ENCODE measurements at regions not wholly inside any gene's neighbourhood (a gene's known extent, or its start where the extent isn't known, plus 50 kb on each side); places are given as distances from the start of the nearest gene placed in this dataset.
"Not testable (repeated sequence)": the region's sequence is repeated elsewhere in the genome, so short reads cannot be mapped to it uniquely, and the experiment has no call there.

DNA sequence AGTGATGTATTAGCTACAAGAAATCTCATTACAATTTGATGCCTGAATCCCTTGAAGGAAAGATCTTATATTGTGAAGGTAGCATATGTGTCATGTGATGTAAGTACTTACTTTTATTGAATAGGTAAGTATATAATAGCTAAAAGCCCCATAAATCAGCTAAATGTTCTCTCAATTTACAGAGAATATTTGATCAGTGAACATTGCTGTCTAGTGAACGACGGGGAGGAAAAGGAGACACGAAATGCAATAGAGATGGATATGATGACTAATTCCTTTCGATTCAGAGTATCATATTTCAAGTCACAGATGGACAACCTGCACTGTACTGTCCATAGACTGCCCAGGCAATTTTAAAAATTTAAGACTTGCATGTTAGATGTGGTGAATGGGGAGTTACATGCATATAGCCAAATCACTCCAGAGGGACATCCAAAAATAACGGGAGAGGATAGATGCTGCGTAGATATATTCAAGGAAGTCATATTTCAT, 462.1 kb upstream of the CDIN1 start:
- no peak for DNase-seq

DNA sequence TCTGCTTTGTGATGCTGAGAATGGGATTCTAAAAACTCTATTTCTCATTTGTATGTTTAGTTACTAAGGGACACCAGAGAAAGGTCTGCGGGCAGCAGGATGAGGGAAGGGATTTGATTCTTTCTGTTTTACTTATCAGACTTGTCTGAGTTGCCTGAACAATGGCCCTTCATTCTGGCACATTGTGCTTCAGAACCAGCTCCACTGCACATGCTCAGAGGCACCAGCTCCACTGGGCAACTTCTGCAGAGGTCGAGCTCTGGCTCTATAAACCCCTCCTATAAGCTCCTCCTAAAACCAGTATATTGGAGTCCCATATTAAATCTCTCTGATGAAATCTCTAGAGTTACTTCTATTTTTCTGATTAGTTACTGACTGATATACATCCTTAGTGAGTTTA, 453.2 kb upstream of the CDIN1 start:
- DNase-seq = no peak

DNA sequence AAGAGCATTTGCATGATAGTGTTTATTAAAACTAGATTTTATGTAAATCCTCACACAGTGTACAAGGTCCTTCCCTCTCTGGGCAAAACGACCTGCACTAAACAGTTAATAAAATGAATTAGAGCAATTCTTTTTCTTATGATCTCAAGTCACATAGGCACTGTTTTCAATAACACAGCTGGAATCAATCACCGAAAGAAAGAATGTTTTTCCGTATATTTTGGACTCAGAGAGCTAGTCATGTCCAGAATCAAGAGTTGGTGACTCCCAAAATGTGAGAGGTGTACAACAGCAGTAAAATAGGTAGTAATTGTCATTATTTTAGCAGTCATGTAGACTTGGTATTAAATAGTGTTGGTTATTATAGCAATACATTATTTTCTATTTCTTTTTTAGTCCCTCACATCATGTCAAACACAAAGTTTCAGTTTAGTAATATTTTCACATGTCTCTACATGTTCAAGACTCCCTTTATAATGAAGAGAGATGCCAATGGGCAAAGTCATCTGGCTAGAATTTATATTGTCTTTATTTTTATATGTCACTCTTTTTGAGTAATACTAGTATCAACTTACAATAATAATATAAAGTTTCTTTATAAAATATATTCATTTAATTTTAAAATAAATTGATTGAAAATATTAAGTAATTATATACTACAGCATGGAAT, 448.6 kb upstream of the CDIN1 start:
- no peak for DNase-seq

DNA sequence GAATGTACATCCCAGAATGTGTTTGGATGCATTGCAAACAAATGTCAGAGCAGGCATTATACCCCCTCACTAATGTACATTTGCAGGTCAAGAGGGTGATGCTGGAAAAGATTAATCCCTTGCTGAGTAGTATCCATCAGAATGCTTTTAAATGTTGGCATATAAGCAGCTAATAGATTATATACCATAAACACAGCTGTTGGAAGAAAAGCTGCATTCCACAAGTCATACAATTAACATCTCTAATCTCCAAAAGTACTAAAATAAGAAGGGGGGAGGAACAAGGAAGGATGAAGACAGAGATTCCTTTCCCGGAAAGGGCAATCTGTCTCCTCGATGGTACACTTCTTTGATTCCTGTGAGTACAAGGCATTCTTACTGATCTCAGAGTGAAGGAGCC, 445.7 kb upstream of the CDIN1 start:
- DNase-seq = no peak

DNA sequence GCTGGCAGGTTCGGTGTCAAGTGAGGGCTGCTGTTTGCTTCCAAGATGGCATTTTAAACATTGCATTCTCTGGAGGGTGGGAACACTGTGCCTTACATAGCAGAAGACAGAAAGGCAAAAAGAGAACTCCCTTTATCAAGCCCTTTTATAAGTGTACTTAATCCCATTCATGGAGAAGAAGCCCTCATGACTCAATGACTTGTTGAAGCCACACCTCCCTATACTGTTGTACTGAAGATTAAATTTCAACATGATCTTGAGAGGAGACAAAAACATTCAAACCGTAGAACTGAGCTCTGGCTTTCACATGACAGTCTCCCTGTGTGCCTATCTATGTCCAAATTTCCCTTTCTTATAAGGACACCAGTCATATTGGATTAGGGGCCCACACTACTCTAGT, 443.4 kb upstream of the CDIN1 start:
- DNase-seq = no peak

DNA sequence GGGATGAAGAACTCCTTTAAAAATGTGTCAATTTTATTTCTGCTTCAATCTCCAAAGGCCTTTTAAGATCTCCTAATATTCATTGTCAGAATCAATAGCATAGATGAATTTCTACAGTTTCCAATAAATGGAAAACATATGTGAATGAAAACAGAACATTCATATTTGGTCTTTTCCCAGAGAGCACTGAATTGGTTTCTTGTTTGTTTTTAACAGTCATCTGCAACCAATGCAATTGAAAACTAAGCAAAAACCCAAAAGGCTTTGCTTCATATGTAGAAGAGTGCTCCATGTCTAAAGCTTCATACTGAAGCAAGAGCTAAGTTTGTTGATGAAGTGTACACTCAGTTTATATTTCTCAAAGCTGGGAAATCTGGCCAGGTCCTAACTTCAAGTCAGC, 426.5 kb upstream of the CDIN1 start:
- DNase-seq = no peak

DNA sequence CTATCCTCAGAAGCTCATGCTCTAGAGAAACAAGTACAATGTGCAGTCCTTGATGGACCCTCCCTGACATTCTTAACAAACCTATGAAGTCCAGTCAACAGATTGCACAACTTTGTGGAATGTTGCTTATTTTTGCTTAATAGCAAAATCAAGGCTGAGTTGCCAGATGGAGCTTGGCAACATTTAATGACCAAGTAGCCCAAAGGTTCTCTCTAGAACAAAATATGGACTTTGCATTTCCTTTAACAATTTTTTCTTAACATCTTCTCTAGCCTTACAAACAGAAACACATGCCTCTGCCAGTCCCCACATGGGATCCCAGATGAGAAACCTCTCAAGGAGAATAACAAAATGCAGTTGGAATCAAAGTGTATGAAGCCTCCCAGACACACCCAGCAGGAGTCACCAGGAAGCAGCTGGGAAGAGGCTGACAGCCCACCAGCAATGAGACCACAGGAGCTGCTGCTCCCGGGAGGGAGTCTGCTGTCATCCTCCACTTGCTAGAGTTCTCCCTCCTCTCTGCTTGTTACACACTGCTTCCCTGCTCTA, 422.5 kb upstream of the CDIN1 start:
- DNase-seq = no peak

DNA sequence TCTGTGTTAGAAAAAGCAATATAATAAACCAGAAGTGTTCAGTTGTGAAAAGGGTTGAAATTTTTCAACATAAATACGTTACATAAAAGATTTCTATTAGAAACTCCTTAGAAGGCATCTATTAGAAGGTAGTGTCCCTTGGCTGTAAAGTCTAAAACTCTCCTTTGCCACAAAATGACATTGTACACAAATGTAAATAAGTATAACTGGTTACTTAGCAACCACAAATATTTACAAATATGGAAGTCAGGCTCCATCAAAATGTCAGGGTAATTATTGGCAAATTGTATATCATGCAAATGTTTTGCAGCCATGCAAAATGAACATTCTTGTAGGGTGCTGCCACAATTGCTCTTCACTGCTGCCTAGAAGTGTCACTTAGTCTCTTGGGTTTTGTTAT, 419.1 kb upstream of the CDIN1 start:
- DNase-seq = no peak

DNA sequence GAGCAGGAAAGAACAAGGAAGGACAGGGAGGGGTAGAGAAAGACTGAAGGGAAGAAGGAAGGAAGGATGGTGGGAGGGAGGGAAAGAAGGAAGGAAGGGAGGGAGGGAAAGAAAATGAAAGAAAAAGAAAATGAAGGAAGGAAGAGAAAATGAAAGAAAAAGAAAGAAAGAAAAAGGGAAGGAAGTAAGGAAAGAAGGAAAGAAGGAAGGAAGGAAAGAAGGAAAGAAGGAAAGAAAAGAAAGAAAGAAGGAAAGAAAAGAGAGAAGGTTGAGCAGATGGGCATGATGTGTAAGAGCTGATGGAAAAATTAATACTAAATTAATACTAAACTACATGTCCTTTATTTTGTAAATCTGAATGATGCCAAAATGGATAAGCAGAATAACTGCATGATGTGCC, 418.3 kb upstream of the CDIN1 start:
- no peak for DNase-seq

DNA sequence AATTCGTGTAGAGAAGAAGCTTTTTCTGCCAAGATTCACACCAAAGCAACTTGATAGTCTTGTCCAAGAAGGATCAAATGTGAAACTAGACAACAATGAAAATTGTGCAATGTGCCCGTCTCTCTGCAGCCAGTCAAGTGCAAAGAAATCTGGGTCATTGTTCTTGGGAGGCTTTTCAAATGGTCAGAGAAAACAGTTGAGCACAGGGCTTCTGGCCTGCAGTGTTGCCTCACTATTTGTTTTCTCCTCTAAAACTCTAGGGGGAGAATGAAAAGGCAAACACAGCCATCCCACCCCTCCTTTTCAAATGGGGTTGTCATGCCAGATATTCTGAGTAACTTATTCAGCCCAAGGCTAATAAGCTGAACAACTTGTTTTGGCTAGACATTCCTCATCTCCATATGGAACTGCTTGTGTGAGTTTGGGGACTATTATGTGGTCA, 417.6 kb upstream of the CDIN1 start:
- no peak for DNase-seq

DNA sequence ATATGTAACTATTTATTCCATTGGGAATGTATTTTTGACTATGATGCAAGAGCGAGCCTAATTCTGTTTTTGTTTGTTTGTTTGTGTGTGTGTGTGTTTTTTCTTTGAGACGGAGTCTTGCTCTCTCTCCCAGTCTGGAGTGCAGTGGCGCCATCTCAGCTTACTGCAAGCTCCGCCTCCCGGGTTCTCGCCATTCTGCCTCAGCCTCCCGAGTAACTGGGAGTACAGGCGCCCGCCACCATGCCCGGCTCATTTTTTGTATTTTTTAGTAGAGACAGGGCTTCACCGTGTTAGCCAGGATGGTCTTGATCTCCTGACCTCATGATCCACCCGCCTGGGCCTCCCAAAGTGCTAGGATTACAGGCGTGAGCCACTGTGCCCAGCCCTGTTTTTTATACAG, 415.4 kb upstream of the CDIN1 start:
- not testable (repeated sequence) for DNase-seq

DNA sequence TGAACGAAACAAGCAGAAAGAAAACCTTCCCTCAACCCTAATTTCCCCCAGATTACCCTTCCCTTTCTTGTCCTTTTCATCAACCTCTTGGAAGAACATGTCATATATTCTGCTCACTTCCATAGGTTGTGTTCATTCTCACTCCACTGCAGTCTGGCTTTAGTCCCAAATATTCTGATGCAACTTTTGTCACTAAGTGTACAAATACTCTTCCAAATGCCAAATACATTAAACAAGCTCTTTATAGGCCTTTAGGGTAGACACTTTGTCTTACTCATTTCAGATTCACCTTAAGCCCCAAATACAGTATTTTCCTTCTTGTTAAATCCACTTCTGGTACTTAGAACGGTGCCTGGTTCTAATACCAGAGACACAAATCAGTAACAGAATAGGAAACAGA, 406.5 kb upstream of the CDIN1 start:
- no peak for DNase-seq

DNA sequence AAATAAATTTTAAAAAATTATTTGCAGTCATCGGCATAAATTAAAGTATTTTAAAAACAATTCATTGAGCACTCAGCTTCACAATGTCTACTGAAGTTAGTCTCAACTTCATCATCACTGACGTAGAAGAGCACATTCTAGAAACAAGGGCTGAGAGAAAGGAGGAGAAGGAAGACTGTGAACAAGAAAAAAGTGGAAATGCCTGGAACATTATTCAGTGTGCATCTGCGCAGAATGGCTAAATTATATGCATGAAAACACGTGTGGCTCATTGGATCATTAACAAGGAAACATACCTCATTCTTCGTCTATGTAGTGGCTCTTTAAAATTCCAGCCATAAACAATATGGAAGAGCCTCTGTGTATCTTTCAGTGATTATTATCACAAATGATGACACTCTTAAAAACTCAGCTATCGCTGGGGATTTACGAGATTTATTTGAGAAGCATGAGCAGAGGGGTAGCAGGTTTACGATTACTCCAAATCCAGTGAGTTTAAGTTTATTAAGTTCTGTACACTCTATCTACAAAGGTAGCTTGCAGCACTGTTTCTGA, 404.2 kb upstream of the CDIN1 start:
- DNase-seq = no peak

DNA sequence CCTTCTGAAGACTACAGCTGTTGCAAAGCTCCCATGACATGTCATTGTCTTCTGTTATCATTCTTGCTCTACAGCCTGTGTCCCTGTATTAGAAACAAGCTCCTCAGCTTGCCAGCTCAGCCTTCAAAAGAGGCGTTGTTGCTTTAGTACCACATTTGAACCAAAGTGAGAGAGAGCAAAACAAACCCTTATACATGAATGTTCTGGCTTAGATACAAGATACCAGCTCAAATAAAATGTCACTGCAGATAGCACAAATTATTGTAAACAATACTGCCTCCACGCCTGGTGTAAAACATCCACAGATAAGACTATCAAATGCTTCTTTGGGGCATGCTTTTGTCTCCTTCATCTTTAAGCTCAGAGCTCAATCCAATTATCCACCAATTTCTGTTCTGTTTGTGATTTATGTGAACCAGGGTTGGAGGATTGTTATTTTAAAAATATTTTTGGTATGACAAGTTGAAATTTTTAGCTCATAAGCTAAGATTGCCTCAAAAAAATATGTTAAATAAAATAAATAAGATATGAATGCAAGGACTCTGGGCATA, 403.6 kb upstream of the CDIN1 start:
- DNase-seq = no peak

DNA sequence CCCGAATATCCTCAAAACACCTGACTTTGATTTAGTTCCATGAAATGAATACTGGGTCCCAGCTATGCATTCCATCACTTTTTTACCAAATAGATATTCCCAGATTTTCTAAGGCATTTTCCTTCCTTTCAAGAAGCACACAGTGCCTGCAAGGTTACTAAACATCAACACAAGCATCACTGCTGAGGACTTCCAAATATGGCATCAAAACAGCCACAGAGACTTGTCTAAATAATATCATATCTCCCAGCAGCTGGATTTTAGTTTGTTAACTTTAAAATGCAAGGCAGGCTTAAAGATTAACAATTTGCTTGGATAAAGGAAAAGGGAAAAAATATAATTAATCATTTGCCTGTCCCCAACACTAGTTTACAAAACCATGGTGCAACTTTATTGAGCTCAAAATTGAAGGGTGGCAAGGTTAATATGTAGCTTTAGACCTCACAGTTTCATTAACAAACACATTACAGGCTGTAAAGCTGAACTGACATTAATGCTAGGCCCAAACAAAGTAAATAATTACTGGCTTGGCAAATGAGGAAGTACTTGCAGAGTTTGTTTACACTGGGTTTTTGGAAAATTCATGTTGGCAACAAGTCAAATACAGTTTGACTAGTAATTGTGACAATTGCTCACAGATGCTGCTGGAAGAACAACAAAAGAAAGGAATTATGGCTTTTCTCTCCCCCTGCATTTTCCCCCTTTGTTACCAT, 401.7 kb upstream of the CDIN1 start:
- no peak for DNase-seq

DNA sequence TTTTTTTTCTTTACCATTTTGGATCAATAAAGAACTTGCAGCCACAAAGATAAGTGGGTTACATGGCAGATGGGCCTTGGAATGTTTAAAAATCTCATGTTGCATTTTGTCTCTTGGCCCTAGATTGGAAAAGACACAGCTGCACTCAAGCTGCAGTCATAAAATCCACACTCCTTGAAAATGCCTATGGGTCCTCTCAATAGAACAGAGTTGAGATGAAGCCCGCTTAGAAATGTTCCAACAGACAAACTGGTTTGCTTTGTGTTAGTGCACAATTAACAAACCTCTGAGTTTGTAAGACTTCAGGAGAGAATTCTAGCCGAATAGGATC, 401.2 kb upstream of the CDIN1 start:
- no peak for DNase-seq

DNA sequence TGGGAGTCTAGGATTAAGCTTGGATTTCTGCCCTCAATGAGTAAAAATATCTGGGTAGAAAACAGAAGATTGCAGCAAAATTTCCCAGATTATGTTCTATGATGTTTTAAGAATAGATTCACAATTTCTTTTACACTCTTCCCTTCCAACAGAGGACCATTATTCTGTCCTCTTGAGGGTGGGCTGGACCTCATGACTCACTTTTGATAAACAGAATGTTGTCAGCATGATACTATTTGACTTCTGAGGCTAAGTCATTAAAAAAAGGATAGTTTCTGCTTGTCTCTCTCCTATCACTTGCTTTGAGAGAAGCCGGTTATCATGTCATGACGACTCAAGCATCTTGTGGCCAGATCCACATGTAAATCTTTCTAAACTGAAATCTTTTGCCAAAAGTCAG, 396.2 kb upstream of the CDIN1 start:
- DNase-seq = no peak

DNA sequence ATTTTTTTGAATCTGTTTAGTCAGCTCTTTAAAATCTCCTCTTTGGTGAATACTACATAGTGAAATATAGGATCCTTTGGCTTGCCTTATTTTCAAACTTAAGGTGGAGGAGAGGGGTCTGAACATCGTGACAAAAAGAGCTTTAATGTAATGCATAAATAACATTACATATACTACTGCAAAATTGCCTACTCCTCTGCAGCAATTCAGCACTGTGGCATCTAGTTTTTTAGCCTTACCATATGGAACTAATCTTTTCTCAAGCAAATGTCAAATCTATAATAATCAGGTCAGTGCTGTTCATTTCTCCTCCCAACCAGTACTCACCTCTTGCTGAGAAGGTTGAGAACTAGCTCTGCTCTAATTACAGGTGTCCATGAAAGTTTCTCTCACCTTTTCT, 394.0 kb upstream of the CDIN1 start:
- no peak for DNase-seq

DNA sequence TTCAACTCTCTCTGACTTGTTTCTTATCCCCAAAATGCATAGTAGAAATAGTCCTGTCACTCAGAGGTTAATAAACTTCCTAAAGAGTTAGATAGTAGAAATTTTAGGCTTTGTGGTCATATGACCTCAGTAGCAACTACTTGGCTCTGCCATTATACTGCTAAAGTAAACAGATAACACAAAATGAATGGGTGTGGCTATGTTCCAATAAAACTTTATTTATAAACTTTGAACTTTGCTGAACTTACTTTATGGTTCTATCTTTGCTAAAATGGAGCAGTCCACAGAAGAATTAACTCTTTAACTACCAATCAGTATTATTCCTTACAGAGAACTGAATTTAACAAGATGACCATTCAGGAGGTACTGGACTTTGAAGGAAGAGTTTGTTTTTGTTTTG, 393.6 kb upstream of the CDIN1 start:
- DNase-seq = no peak

DNA sequence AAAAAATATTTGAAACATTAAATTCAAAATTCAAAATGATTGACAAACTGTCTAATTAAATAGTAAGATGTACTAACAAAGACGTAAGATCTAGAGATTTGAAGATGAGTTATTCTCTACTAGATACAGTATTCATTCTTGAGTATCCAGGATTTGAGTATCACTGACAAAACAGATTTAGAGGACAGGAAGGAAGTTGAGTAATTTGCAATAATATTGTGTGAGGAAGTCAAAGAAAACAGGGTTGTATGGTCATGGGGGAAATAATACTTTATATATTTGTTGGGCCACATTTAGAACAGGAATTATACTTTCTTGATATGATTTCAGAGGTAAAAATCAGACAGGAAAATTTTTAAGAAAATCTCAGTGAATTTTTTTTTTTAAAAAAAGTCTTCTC, 393.1 kb upstream of the CDIN1 start:
- DNase-seq = no peak

DNA sequence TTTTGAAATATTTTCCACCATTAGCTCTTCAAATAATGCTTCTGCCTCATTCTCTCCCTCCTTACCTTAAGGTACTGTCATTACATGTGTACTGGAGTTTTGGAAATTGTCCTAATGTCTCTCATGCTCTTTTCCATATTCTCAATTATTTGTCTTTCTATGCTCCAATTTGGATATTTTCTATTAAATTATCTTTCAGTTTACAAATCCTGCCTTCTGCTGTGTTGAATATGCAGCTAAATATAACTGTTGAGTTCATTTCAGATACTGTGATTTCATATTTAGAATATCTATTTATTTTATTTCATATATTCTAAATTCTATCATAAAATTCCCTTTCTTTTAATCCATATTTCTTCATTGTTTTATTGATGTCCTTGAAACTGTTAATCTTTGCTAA, 388.0 kb upstream of the CDIN1 start:
- DNase-seq = no peak

DNA sequence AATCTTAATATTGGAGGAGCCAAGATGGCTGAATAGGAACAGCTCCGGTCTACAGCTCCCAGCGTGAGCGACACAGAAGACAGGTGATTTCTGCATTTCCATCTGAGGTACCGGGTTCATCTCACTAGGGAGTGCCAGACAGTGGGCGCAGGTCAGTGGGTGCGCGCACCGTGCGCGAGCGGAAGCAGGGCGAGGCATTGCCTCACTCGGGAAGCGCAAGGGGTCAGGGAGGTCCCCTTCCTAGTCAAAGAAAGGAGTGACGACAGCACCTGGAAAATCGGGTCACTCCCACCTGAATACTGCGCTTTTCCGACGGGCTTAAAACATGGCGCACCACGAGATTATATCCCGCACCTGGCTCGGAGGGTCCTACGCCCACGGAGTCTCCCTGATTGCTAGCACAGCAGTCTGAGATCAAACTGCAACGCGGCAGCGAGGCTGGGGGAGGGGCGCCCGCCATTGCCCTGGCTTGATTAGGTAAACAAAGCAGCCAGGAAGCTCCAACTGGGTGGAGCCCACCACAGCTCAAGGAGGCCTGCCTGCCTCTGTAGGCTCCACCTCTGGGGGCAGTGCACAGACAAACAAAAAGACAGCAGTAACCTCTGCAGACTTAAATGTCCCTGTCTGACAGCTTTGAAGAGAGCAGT, 383.9 kb upstream of the CDIN1 start:
- DNase-seq = not testable (repeated sequence)

DNA sequence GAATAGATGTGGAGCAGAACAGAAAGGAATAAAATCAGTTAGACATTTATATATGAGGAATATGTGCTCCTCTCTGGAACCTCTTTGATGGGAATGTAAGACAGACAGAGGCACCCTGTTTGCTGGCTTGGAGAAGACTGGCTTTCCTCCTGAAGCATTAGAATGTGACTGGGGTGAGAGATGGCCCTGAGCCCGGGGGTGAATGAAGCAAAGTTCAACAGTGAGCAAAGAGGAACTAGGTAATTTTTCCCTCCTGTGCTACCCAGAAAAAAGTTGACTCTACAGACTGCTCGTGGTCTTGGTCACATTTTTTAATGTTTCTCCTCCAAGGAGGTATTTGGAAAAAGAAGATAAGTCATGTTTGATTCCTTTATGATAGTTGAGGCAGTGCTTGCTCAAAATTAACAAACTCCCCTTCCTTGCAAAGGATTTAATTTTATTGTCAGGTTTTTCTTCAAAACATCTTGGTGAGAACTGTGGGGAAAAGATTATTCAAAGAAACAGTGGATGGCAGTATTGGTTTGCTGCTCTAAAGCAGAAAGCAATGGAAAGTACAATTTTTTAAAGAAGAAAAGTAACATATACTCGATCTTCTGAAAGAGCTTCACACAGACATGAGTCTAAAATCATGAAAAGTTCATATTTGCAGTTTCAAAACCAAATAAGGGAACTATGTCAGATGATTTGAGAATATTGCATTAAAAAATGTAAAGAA, 370.4 kb upstream of the CDIN1 start:
- DNase-seq = no peak

Data from NCI-H2107 (cell line).